Cardiac fibroblast (primary cell): ENCODE measurements at regions not wholly inside any gene's neighbourhood (a gene's known extent, or its start where the extent isn't known, plus 50 kb on each side); places are given as distances from the start of the nearest gene placed in this dataset.

ENCODE experiments used
- DNase-seq, 2 donors: peaks; one replicate each; pipeline versions ENCODE4 v3.0.0 to v3.0.0-alpha.2; 2010; ENCODE audit warnings: low read depth in 2 of 2
- H3K4me3 ChIP-seq, 2 donors: replicated peaks in 1 of 2; 1 replicate in 1 of 2; 2 replicates in 1 of 2; pipeline ENCODE4 v1.5.1; 2011; ENCODE audit warnings: low read depth in 2 of 2, low read length in 2 of 2, mild to moderate bottlenecking in 2 of 2, moderate library complexity in 1 of 2
- CTCF ChIP-seq: IDR thresholded peaks from one replicate; pipeline ENCODE4 v1.5.1; 2011; ENCODE audit warnings: low read depth, mild to moderate bottlenecking, low read length, inconsistent platforms

- no peak overlapping the region for H3K4me3 ChIP-seq
- no peak for DNase-seq
- no peak for TF ChIP-seq CTCF
These were observed 931.4 kb upstream of the ACVR2A start for GRCh38 chr2:146913476-146913875.

- no peak overlapping the region for H3K4me3 ChIP-seq
- no peak for TF ChIP-seq CTCF
- no peak for DNase-seq
These were observed 932.3 kb upstream of the ACVR2A start for GRCh38 chr2:146912536-146912935.

- TF ChIP-seq CTCF = no peak
- no peak for DNase-seq
- no peak overlapping the region for H3K4me3 ChIP-seq
These were observed 936.1 kb upstream of the ACVR2A start for GRCh38 chr2:146908776-146909175.

- no peak for TF ChIP-seq CTCF
- H3K4me3 ChIP-seq = no peak overlapping the region
- no peak for DNase-seq
These were observed 946.7 kb upstream of the ACVR2A start for GRCh38 chr2:146898083-146898482.

- no peak overlapping the region for H3K4me3 ChIP-seq
- DNase-seq = no peak
- no peak for TF ChIP-seq CTCF
These were observed 950.3 kb upstream of the ACVR2A start for GRCh38 chr2:146894514-146894913.

- no peak for TF ChIP-seq CTCF
- no peak overlapping the region for H3K4me3 ChIP-seq
- peak; percentile 30 to 69 for DNase-seq
These were observed 951.3 kb upstream of the ACVR2A start for GRCh38 chr2:146893500-146894041.

GRCh38 chr2:146890491-146890890 is 954.3 kb upstream of the ACVR2A start:
- no peak overlapping the region for H3K4me3 ChIP-seq
- DNase-seq = no peak
- no peak for TF ChIP-seq CTCF
